Skin epidermis (tissue), 12 donors: ENCODE measurements at regions not wholly inside any gene's neighbourhood (a gene's known extent, or its start where the extent isn't known, plus 50 kb on each side); places are given as distances from the start of the nearest gene placed in this dataset.

Experiments
- H3K27ac ChIP-seq, 21 experiments: fragments of 200-600 bp; sonication (generic) in 11 of 21; one replicate each; pipeline ENCODE4 v1.5.0; 2020; ENCODE audit warnings: mild to moderate bottlenecking in 3 of 21, inconsistent platforms in 2 of 21, moderate library complexity in 2 of 21
- H3K4me3 ChIP-seq, 7 experiments: fragments of 200-600 bp; sonication (generic) in 2 of 7; one replicate each; pipeline ENCODE4 v1.5.0; 2020; ENCODE audit warnings: inconsistent platforms in 2 of 7, mild to moderate bottlenecking in 2 of 7, moderate library complexity in 1 of 7

DNA sequence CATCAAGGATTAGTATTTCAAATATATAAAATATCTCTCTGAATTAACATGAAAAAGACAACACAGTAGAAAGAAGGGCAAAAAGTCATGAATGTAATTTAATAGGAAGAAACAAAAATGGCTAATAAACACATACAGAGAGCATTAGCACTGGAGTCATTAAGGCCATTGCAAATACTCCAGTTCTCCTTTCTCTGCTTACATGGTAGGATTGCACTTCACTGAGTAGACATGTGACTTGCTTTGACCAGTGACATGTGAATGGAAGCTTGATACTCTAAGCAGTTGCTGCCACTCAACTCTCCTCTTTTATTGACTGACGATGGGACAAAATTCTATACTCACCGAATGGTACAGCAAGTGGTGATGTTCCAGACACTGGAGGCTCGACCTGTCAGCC is 153.9 kb upstream of the LGALSL start:
- no peak overlapping the region for H3K27ac ChIP-seq

DNA sequence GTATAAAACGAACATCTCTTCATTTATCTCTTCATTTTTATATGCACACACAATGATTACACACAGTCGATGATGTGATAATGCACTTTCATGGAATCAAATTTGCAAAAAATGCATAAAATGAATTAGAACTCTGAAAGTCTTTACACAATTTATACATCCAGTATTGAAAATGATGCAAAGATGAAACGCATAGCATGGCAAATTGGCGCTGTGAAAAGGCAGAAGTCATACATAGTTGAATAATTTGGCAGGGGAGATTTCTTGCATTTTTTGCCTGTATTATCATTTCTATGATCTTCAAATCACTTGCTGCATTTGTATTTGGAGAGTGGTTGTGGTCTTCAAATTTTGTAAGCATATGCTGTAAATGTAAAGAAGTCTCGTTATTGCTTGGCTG is 150.7 kb upstream of the LGALSL start:
- H3K4me3 ChIP-seq = no peak overlapping the region
- H3K27ac ChIP-seq = no peak overlapping the region

More for the DNA sequence above, 153.9 kb upstream of the LGALSL start:
- no peak overlapping the region for H3K4me3 ChIP-seq

DNA sequence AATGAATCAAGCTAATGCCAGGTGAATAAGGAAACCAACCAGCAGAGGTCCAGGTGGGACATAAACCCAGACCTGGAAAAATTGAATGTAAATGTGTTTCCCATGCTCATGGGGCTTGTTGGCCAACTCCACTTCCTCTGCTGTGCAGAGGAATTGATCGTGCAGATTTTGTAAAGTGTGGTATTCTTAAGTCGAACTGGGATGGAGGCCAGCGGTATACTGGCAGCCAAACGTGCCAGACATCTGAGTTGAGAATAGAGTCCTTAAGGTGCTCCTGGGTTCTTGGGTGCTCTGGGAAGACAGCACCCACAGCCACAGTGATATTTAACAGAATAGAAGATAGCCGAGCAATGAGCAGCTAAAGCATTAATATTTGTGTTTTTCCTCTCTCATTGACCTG is 146.5 kb upstream of the LGALSL start:
- no peak overlapping the region for H3K4me3 ChIP-seq
- no peak overlapping the region for H3K27ac ChIP-seq

DNA sequence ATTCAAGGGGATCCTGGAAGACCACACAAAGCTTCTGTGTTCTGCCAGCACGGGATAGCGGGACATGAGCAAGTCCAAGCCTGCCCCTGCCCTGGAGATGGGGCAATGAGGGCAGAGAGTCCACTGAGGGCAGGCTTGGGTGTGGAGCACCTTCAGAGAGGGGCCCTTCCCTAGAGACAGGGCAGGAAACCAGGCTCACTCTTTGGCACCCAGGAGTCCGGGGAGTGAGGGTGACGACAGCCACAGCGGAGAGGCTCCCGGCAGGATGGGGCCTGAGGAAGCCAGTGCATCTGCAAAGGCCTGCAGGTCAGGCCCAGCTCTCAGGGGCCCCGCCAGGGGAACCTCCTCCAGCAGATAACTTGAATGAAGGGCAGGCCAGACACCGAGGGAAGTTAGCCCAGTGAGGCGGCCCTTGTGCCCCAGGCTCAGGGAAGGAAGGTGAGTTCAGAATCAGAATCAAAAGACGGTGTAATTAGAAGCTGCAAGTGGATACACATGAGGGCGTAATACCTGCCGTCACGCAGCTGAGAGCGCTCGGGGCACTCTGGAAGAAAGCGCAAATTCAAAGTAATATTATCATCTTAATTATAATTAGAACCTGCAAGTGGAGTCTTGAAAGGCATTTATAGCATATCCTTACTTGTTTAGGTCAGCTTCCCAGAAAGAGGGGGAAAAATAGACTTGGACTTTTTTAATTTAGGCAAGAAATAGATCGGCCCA is 142.6 kb upstream of the LGALSL start:
- peak overlapping the region in 20 of 21 experiments; percentile 42 to 91 (median 78) for H3K27ac ChIP-seq
- no peak overlapping the region for H3K4me3 ChIP-seq

DNA sequence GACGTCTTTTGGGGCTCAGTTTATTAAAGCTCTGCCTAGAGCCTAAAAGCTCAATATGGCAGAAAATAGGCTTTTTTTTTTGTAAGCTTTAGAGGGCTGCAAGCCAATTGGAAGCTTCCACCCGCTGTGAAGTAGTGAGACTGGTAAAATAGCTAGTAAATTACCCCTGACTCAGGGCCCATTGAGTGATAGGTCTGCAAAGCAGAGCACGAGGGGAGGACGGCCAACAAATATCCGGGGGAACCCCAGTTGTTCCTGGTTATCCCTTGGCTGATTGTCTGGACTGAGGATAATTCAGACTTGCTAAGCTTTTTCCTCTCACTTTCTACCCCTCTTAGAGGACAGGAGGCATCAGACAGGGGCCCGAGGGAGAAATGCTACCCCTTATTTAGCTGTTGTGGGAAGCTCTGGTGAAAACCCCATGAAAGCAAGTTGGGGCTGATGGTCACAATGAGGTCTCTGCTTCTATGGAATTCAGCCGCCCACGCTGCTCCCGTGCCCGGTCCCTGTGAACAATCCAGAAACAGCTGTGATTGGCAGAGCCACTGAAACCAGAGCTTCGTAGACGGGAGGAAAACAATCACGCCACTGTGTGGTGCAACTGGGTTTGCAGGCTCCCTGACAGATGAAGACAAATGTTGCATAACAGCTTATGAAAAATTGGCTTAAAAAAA is 141.9 kb upstream of the LGALSL start:
- no peak overlapping the region for H3K4me3 ChIP-seq
- peak overlapping the region in 20 of 21 experiments; percentile 39 to 91 (median 78) for H3K27ac ChIP-seq

DNA sequence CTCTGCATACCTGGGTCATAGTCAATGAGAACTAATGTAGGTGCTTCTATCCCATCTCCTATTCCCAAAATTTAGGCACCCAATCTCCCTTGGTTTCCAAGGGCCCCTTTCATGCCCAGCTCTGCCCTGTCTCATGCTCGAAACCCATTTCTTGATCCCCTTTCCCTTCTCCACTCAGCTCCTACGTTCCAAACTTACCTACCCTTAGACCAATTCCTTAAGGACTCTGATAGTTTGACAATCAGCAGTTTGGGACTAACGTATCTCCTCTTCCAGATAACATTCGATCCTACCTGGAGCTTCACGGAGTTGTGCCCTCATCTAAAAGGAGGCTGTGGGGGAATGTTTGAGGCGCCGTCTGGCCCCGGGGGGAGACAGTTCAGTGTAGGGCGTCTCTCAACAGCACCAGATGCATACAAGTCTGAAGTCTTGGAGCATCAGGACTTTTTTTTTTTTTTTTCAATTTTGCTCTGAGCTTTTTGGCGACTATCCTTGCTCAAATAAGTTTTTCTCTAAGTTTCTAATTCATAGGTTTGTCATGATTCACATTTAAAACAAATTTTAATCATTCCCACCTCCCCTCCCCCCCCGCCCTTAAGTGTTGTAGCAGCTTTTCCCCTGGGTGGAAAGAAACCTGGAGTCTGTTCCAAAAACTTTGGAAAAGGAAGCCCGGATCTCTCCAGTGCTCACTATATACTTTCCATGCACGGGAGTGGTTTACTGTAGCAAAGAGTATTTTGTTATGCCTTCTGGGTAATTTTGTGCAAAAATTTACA is 141.2 kb upstream of the LGALSL start:
- no peak overlapping the region for H3K4me3 ChIP-seq
- peak overlapping the region in 19 of 21 experiments; percentile 14 to 91 (median 78) for H3K27ac ChIP-seq

DNA sequence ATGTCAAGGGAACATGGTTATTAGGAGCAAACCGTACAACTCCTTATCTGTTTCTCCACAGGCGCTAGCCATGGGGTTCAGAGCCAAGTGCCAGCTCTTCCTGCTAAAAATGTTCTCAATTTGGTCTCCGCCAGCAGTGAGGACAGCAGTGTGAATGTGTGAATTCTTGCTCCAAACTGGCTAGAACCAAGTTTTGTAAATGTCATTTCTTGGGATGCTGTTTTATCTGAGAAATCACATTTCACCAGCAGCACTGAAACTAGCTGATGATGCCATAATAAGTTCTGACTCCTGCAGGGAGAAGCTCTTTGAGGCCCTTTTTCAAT is 140.6 kb upstream of the LGALSL start:
- no peak overlapping the region for H3K4me3 ChIP-seq
- H3K27ac ChIP-seq = peak overlapping the region in 3 of 21 experiments; percentile 8 to 91 (median 42)

DNA sequence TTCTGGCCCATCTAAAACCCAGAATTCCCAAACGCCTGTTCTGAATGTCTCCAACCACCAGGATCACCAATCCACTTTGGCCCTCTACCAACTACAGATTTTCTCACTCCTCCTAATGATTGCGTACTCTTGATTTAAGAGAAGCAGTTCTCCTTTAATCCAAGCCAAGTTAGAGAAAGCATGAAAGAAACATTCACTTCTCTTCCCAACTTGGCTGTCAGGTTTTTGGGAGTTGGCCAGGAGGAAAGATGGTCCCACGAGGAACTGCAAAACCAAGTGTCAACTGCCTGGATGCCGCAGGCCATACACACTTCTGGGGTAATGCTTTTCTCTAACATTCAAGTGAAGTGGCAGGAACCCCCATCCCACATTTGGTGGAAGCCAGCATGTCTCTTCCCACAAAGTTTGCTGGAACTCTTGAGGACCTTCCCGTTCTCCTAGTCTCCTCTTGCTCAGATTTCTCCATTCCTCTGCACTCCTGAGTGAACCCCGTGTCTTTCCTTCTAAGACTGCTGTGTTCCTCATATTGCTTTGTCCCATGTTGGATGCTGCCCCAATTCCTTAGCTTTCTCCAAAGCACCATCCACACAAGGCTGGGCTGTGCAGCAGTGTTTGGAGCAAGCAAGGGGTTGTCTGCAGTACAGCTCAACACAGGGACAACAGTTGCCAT is 138.5 kb upstream of the LGALSL start:
- no peak overlapping the region for H3K27ac ChIP-seq
- no peak overlapping the region for H3K4me3 ChIP-seq

DNA sequence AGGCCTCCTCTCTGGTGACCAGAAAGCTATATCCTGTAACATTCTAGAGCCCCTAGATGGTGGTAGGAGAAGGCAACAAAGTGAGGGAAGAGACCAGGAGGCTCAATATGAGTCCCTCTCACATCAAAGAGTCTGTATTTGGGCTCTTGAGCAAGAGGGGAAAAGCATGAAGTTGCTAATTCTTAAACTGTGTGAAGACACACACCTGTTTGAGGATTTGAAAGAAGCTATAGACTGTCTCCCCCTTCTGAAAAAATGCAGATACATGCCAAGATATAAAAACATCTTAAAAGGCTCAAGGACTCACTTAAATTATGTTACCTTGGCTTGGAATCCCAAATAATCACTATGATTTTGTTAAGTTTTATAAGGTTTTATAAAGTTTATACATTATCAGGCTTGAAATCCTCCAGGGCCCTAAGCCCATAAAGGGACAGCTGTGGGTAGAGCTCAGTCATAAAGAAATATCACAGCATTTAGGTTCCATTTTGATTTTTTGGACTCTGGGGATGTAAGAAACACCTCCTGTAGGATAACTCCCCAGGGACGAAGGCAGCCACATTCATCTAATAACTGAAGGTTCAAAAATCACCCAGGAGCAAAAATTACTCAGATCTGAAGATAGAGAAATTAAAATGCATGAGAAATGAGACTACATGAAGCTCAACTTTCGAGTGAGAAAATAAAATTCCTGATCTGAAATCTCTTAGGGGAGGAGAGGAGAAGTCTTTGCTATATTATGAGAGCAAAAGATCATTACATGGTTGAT is 136.1 kb upstream of the LGALSL start:
- Histone ChIP-seq H3K4me3 (no peak overlapping the region), H3K27ac (no peak overlapping the region)

DNA sequence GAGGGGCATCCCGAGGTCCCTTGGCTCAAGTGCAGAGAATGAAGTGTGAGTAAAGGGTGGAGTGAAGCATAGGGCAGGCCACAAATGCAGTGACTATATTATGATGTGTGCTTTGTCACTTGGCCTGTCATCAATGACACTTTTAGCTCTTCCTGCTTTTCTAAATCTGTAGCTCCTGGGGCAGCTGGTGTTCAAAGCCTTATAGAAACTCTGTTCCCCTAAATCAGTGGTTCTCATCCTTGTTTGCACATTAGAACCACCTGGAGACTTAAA is 135.6 kb upstream of the LGALSL start:
- H3K27ac ChIP-seq = no peak overlapping the region
- H3K4me3 ChIP-seq = no peak overlapping the region

DNA sequence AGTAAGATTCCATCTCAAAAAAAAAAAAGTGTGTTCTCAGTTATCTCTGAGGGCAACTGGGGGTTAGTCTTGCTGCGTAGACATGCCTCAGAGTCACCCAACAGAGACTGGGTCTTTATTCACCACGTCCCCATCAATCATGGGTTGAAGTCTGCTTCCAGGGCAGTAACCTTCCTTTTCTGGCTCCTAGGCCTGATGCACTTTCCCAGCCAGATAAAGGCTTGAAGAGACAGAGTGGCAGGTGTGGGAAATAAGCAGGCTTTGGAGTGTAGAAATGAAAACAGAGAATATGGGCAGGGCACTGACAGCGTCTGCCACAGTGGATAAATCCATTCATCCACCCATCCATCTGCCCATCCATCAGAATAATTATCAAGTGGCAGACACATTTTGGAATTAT is 134.1 kb upstream of the LGALSL start:
- H3K4me3 ChIP-seq = no peak overlapping the region
- H3K27ac ChIP-seq = no peak overlapping the region

DNA sequence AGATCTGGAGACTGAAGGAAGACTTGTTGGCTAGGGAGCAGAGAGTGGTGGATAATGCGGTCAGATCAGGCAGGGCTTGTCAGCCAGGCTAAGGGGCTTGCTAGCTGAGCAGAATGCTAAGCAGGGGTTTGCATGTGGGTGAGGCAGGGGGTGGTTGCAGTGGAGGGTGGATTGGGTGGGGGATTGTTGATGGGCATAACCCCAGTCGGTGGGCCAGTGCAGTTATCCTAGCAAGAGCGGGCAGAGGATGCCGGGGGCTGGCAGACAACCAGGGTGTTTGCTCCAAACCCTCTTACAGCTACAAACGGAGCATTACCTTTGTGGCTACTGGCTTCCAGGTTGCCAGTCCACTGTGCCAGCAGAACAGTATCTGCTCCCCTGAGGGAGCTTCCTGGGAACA is 131.5 kb upstream of the LGALSL start:
- no peak overlapping the region for H3K4me3 ChIP-seq
- H3K27ac ChIP-seq = no peak overlapping the region

DNA sequence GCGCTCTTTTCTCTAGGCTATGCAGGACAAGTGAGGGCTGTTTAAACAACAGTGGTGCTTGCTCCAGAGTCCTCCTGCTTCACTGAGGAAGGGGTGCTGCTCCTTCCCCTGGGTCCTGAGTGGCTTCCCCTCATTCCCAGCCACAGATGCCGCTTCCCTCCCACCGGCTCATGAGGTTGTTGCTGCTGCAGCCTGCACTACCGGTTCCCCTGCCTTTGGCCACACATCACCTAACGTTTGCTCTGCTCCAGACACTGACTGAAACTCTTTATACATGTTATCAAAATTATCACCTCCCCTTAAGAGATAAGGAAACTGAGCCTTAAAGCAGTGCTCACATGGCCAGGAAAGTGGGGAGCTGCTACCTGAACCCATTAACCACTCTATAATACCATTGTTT is 130.8 kb upstream of the LGALSL start:
- Histone ChIP-seq H3K4me3 (no peak overlapping the region), H3K27ac (no peak overlapping the region)

DNA sequence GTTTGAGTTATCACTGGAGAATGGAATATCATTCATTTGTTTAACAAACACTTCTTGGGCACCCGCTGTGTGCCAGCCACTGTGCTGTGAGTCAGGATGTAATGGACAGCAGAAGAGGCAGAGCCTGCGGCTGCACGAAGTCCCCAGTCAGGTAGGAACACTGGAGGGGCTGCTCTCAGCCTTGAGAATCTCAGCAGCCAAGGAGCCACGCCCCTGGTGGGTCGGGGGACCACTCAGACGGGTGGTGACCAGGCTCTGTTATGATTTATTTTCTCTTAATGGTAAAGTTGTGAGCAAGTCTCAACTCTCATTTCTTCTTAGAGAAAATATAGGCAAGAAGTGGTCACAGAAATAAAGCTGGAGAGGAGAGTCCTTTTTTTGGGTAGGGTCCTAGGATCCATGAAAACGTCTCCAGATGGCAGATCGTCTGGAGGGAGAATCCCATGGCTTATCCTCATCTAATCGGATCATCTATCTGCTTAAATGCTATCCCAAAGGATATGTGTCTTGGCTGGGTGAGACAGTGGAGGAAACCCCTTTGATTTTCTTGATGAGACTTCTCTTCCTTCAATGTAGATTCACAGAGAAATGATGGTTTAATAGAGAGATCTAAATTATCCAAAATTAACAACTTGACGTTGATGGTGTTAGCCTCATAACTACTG is 129.1 kb upstream of the LGALSL start:
- Histone ChIP-seq H3K27ac (peak overlapping the region in 3 of 21 experiments; percentile 33 to 63 (median 36)), H3K4me3 (no peak overlapping the region)

DNA sequence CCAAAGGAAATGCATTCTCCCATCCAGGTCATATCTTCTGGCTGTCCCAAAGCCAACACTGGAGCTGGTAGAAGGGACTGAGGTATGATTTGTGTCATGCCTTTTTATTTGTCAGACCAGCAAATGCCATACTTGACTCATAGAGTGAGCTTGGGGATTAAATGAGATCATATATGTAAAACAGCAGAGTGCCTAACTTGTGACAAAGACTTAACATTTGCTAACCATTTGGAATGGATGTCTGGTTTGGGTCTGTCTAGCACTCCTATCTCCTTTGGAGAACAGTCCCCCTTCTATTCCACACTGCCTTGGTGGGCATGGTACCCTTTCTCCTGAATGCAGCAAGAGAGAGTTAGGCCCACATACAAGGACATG is 128.5 kb upstream of the LGALSL start:
- Histone ChIP-seq H3K27ac (peak overlapping the region in 9 of 21 experiments; percentile 5 to 63 (median 36)), H3K4me3 (no peak overlapping the region)

DNA sequence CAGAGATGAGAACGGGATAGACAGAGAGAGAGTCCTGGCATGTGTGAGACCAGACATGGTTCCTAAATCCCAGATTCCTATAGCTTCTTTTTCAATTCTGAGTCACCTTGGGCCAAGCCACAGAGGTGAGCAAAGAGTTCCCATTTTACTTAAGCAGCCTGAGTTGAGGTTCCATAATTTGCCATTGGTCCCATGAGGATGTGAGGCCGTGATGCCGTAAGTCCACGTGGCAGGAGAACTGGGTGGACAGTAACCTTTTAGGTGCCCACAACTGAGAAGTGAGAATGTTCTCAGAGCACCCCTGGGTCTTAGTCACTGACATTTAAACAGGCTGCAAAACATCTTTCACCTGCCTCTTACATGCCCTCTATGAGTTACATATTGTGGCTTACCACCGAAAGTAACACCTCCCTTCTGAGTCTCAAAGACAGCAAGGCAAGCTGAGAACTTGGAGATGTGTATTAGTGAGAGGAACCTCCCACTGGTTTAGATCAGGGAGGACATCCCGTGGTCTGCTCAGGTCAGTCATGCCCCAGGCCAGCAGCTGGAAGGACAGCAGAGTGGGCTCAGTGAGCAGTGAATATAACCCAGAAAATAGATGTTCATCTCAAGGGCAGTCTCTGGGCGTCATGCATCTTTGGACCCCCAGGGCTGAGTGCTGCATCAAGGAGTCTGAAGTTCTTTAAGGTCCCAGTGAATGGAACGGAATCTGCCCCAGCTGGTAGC is 127.9 kb upstream of the LGALSL start:
- no peak overlapping the region for H3K4me3 ChIP-seq
- H3K27ac ChIP-seq = peak overlapping the region in 11 of 21 experiments; percentile 5 to 63 (median 45)

DNA sequence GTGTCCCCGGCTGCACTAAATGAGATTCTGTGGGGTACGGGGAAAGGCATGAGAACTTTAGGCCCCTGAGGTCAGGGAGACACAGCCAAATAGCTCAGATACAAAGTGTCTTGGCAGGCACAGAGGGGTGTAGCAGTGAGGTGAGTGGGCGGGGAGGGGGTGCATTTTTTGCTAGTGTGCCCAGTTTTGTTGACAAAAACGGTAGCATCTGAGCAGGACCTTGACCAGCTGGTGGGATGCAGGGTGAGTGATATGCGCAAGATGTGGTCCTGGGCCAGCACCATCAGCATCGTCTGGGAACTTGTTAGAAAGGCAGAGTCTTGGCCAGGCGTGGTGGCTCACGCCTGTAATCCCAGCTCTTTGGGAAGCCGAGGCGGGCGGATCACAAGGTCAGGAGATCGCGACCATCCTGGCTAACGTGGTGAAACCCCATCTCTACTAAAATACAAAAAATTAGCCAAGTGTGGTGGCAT is 127.3 kb upstream of the LGALSL start:
- Histone ChIP-seq H3K4me3 (no peak overlapping the region), H3K27ac (peak overlapping the region in 7 of 21 experiments; percentile 21 to 63 (median 48))

DNA sequence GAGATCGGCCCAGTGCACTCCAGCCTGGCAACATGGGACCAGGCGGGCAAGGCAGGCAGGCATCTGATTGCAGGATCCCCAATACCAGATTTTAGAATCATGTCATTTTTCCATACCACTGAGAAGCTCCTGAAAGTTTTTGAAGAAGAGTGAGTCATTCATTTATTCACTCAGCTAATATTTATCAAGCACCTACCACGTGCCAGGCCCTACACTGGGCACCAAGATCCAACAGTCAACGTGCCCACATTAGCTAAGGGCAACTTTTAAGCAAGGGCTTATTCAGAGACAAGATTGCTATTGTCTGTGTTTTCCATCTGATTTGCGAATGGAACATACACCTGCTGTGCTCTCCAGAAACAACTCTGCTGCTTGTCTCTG is 126.8 kb upstream of the LGALSL start:
- Histone ChIP-seq H3K4me3 (no peak overlapping the region), H3K27ac (peak overlapping the region in 13 of 21 experiments; percentile 1 to 75 (median 58))
